ENCODE measurements at regions not wholly inside any gene's neighbourhood (a gene's known extent, or its start where the extent isn't known, plus 50 kb on each side); places are given as distances from the start of the nearest gene placed in this dataset.

- in situ Hi-C loops (cut with MboI): no loop called here
Measured at GRCh38 chr10:130358981-130359650, 222.9 kb downstream of the GLRX3 start.

GRCh38 chr10:130359711-130360110 lies 223.5 kb downstream of the GLRX3 start:
- H3K9ac ChIP-seq: no peak overlapping the region
- no peaks in the 10 kb centered on the region for H4K20me1 ChIP-seq (ENCODE audit: insufficient read depth)
- H3F3A ChIP-seq (ENCODE audit: insufficient read depth): no peaks in the 10 kb centered on the region
- no peaks in the 10 kb centered on the region for H3K79me2 ChIP-seq (ENCODE audit: insufficient read depth)
- no peak overlapping the region for H2AFZ ChIP-seq
- H3K27ac ChIP-seq: no peak overlapping the region
- no peak for TF ChIP-seq EZH2phosphoT487 (IDR thresholded peaks at IDR 0.05; ENCODE audit: insufficient read depth, low read depth)
- TF ChIP-seq EZH2 (IDR thresholded peaks at IDR 0.05; ENCODE audit: insufficient read depth, poor library complexity, severe bottlenecking): no peak
- no peaks in the 10 kb centered on the region for H3K9me3 ChIP-seq (ENCODE audit: low read depth)
- no peaks in the 10 kb centered on the region for H3K4me1 ChIP-seq (ENCODE audit: insufficient read depth)
- no peak for DNase-seq
- no peaks in the 10 kb centered on the region for H3K36me3 ChIP-seq (ENCODE audit: low read depth)
- no peak overlapping the region for H3K4me3 ChIP-seq
- H3K9me2 ChIP-seq (ENCODE audit: insufficient read depth): no peaks in the 10 kb centered on the region
- in situ Hi-C loops (cut with MboI): no loop called here
- WGBS, 2 experiments (ENCODE audit: low coverage in 1 of 2, low lambda C conversion rate in 2 of 2, missing lambda C conversion rate in 2 of 2): 55 to 61% methylated on average over 11 to 12 of the region's 12 CpGs
- no peak overlapping the region for H3K4me2 ChIP-seq (ENCODE audit: unreplicated experiment)
- H3K27me3 ChIP-seq (replicated peaks; ENCODE audit: insufficient read depth): no peaks in the 10 kb centered on the region

More at GRCh38 chr10:130358981-130359650, 222.9 kb downstream of the GLRX3 start:
- Histone ChIP-seq H3K36me3 (ENCODE audit: low read depth) (no peaks in the 10 kb centered on the region), H2AFZ (no peak overlapping the region), H3K4me2 (ENCODE audit: unreplicated experiment) (no peak overlapping the region), H3K27me3 (replicated peaks; ENCODE audit: insufficient read depth) (no peaks in the 10 kb centered on the region), H3K79me2 (ENCODE audit: insufficient read depth) (no peaks in the 10 kb centered on the region), H3K4me3 (no peak overlapping the region), H4K20me1 (ENCODE audit: insufficient read depth) (no peaks in the 10 kb centered on the region), H3K4me1 (ENCODE audit: insufficient read depth) (no peaks in the 10 kb centered on the region), H3K9me2 (ENCODE audit: insufficient read depth) (no peaks in the 10 kb centered on the region), H3F3A (ENCODE audit: insufficient read depth) (no peaks in the 10 kb centered on the region), H3K9me3 (ENCODE audit: low read depth) (no peaks in the 10 kb centered on the region), H3K27ac (no peak overlapping the region), H3K9ac (no peak overlapping the region)
- TF ChIP-seq EZH2 (IDR thresholded peaks at IDR 0.05; ENCODE audit: insufficient read depth, poor library complexity, severe bottlenecking) (no peak), EZH2phosphoT487 (IDR thresholded peaks at IDR 0.05; ENCODE audit: insufficient read depth, low read depth) (no peak)
- WGBS, 2 experiments (ENCODE audit: low coverage in 1 of 2, low lambda C conversion rate in 2 of 2, missing lambda C conversion rate in 2 of 2): 33 to 41% methylated on average over 22 to 23 of the region's 23 CpGs
- DNase-seq: no peak

- H3K79me2 ChIP-seq (ENCODE audit: insufficient read depth): no peaks in the 10 kb centered on the region
- in situ Hi-C loops (cut with MboI): no loop called here
- no peak for TF ChIP-seq EZH2phosphoT487 (IDR thresholded peaks at IDR 0.05; ENCODE audit: insufficient read depth, low read depth)
- TF ChIP-seq EZH2 (IDR thresholded peaks at IDR 0.05; ENCODE audit: insufficient read depth, poor library complexity, severe bottlenecking): no peak
- no peaks in the 10 kb centered on the region for H3F3A ChIP-seq (ENCODE audit: insufficient read depth)
- WGBS, 2 experiments (ENCODE audit: low coverage in 1 of 2, low lambda C conversion rate in 2 of 2, missing lambda C conversion rate in 2 of 2): 16 to 22% methylated on average over 11 of the region's 11 CpGs
- H3K36me3 ChIP-seq (ENCODE audit: low read depth): no peaks in the 10 kb centered on the region
- no peak overlapping the region for H3K9ac ChIP-seq
- H3K4me1 ChIP-seq (ENCODE audit: insufficient read depth): no peaks in the 10 kb centered on the region
- no peaks in the 10 kb centered on the region for H4K20me1 ChIP-seq (ENCODE audit: insufficient read depth)
- no peaks in the 10 kb centered on the region for H3K9me3 ChIP-seq (ENCODE audit: low read depth)
- no peaks in the 10 kb centered on the region for H3K27me3 ChIP-seq (replicated peaks; ENCODE audit: insufficient read depth)
- no peak overlapping the region for H3K4me2 ChIP-seq (ENCODE audit: unreplicated experiment)
- no peak overlapping the region for H3K27ac ChIP-seq
- no peaks in the 10 kb centered on the region for H3K9me2 ChIP-seq (ENCODE audit: insufficient read depth)
- no peak overlapping the region for H3K4me3 ChIP-seq
- no peak for DNase-seq
- no peak overlapping the region for H2AFZ ChIP-seq
Measured at GRCh38 chr10:130360826-130361311, 224.7 kb downstream of the GLRX3 start.

GRCh38 chr10:130361351-130362105 lies 225.3 kb downstream of the GLRX3 start:
- Histone ChIP-seq H3K36me3 (ENCODE audit: low read depth) (no peaks in the 10 kb centered on the region), H3K9ac (no peak overlapping the region), H4K20me1 (ENCODE audit: insufficient read depth) (no peaks in the 10 kb centered on the region), H3K9me2 (ENCODE audit: insufficient read depth) (no peaks in the 10 kb centered on the region), H3K9me3 (ENCODE audit: low read depth) (no peaks in the 10 kb centered on the region), H3F3A (ENCODE audit: insufficient read depth) (no peaks in the 10 kb centered on the region), H3K4me3 (no peak overlapping the region), H3K4me2 (ENCODE audit: unreplicated experiment) (no peak overlapping the region), H3K79me2 (ENCODE audit: insufficient read depth) (no peaks in the 10 kb centered on the region), H2AFZ (no peak overlapping the region), H3K4me1 (ENCODE audit: insufficient read depth) (no peaks in the 10 kb centered on the region), H3K27ac (no peak overlapping the region), H3K27me3 (replicated peaks; ENCODE audit: insufficient read depth) (no peaks in the 10 kb centered on the region)
- WGBS, 2 experiments (ENCODE audit: low coverage in 1 of 2, low lambda C conversion rate in 2 of 2, missing lambda C conversion rate in 2 of 2): 26 to 27% methylated on average over 10 of the region's 10 CpGs
- TF ChIP-seq EZH2 (IDR thresholded peaks at IDR 0.05; ENCODE audit: insufficient read depth, poor library complexity, severe bottlenecking): no peak
- TF ChIP-seq EZH2phosphoT487 (IDR thresholded peaks at IDR 0.05; ENCODE audit: insufficient read depth, low read depth): no peak
- DNase-seq: no peak
- in situ Hi-C loops (cut with MboI): no loop called here

Data from GM23248 (cell line).